Right atrium auricular region (tissue), 2 donors: ENCODE measurements at regions not wholly inside any gene's neighbourhood (a gene's known extent, or its start where the extent isn't known, plus 50 kb on each side); places are given as distances from the start of the nearest gene placed in this dataset.

Experiments used
- DNase-seq: peaks from one replicate; pipeline ENCODE4 v3.0.0-alpha.2; 2019; ENCODE audit warnings: low spot score
- H3K27ac ChIP-seq, 2 donors: fragments of 200-600 bp; sonication (generic); 1 replicate in 1 of 2; 2 replicates in 1 of 2; pipeline ENCODE4 v1.5.1; 2016 to 2019
- H3K27me3 ChIP-seq, 2 donors: fragments of 200-600 bp; sonication (generic); one replicate each; pipeline versions ENCODE4 v1.5.1 to v1.6.0; 2017 to 2019
- H3K36me3 ChIP-seq: fragments of 200-600 bp; sonication (generic); one replicate; pipeline ENCODE4 v1.5.1; 2016
- H3K4me1 ChIP-seq, 2 donors: fragments of 200-600 bp; sonication (generic); one replicate each; pipeline versions ENCODE4 v1.5.1 to v1.6.0; 2017 to 2019
- H3K4me3 ChIP-seq, 2 donors: fragments of 200-600 bp; sonication (generic); 1 replicate in 1 of 2; 2 replicates in 1 of 2; pipeline ENCODE4 v1.5.1; 2017 to 2019; ENCODE audit warnings: mild to moderate bottlenecking in 1 of 2, moderate library complexity in 1 of 2
- H3K9me3 ChIP-seq, 2 donors: fragments of 200-600 bp; sonication (generic); one replicate each; pipeline ENCODE4 v1.5.1; 2019
- TF ChIP-seq, protein P1 (sequence below), 2 donors: fragments of 200-600 bp; sonication (generic); IDR thresholded peaks; one replicate each; pipeline ENCODE4 v1.5.1; 2019; ENCODE audit warnings: antibody characterized with exemption in 2 of 2

DNA sequence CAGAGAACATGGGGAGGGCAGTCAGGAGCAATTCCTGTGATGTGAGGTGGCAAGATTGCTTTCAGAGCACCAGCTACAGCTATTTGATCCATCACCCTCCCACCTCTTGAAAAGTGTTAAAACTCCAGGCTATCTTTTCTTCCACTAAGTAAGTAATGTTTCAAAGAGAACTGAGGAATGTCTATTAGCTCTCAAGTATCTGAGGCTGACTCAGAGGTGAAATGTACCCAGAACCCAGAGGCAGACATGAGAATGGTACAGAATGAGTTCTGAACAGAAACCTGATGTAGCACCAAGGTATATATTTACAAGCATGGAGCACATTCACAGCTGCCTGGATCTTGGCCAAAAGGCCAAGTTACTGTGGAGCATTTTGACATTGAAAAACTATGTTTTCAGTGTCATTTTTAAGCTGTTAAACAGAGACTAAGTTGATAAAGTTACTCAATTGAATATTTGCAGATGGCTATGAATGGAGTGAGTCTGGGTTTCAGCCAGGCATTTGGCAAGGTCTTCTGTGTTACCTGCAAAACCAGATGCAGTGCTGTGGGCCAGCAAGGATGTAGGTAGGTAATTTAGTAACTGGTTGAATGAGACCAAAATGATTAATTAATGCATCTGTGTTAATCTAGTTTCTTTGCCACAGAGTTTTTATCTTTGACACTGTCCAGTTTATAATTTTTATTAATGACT is 227.7 kb upstream of the CD96 start:
- H3K4me1 ChIP-seq: no peaks in the 10 kb centered on the region
- no peaks in the 10 kb centered on the region for H3K27me3 ChIP-seq
- no peak overlapping the region for H3K4me3 ChIP-seq
- no peaks in the 10 kb centered on the region for H3K36me3 ChIP-seq
- no peak for DNase-seq
- no peaks in the 10 kb centered on the region for H3K9me3 ChIP-seq
- H3K27ac ChIP-seq: no peak overlapping the region
- TF ChIP-seq, protein P1, sequence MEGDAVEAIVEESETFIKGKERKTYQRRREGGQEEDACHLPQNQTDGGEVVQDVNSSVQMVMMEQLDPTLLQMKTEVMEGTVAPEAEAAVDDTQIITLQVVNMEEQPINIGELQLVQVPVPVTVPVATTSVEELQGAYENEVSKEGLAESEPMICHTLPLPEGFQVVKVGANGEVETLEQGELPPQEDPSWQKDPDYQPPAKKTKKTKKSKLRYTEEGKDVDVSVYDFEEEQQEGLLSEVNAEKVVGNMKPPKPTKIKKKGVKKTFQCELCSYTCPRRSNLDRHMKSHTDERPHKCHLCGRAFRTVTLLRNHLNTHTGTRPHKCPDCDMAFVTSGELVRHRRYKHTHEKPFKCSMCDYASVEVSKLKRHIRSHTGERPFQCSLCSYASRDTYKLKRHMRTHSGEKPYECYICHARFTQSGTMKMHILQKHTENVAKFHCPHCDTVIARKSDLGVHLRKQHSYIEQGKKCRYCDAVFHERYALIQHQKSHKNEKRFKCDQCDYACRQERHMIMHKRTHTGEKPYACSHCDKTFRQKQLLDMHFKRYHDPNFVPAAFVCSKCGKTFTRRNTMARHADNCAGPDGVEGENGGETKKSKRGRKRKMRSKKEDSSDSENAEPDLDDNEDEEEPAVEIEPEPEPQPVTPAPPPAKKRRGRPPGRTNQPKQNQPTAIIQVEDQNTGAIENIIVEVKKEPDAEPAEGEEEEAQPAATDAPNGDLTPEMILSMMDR (IDR thresholded peaks at IDR 0.05): no peak

DNA sequence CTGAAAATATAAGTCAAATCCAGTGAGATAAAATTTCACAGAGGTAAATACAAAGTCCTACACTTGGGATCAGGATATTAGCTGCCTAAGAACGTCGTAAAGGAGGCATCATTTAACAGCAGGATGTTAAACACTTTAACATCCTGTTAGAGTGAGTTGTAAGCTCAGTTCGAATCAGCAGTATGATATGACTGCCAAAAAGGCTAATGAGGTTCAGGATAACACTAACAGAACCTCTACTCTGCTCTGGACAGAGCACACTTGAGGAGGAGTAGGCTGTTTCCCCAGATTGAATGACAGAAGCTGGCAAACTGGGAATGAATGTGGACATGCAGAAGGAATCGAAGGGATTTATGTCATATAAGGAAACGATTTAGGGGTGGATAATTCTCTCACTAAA is 227.1 kb upstream of the CD96 start:
- Histone ChIP-seq H3K4me1 (no peaks in the 10 kb centered on the region), H3K27ac (no peak overlapping the region), H3K36me3 (no peaks in the 10 kb centered on the region), H3K27me3 (no peaks in the 10 kb centered on the region), H3K9me3 (no peaks in the 10 kb centered on the region), H3K4me3 (no peak overlapping the region)
- TF ChIP-seq, protein P1 (IDR thresholded peaks at IDR 0.05): no peak
- DNase-seq: no peak

DNA sequence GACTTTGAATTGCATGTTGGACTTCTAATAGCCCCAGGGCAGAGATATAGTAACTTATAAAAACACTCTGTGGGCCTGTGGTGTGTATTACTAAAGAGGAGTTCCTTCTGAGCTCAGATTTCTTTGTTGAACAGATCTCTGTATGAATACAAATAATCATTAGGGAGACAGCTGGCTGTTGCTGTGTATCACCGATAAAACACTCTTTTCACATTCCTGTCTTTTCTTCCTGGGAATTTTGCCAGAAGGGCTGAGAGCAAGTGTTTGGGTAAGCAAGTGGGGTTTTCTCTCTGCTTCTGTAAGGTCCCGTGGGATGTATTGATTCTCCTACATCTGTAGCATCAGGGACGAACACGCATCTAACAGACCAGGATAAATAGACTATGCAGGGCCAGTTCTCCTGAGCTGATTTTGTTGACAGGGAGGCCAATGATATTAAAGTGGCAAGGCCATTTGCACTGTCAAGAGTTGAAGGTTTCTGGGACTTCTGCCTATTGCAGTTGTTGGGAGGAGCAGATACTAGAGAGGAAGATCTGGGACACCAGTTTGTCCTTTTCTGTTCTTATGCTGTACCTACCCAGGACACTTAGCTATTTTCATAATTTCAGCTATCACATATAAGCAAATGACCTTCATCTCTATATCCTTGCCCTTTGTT is 225.9 kb upstream of the CD96 start:
- TF ChIP-seq, protein P1 (IDR thresholded peaks at IDR 0.05): no peak
- no peak overlapping the region for H3K4me3 ChIP-seq
- H3K9me3 ChIP-seq: no peaks in the 10 kb centered on the region
- no peak overlapping the region for H3K27ac ChIP-seq
- H3K27me3 ChIP-seq: no peaks in the 10 kb centered on the region
- no peak for DNase-seq
- H3K36me3 ChIP-seq: no peaks in the 10 kb centered on the region
- no peaks in the 10 kb centered on the region for H3K4me1 ChIP-seq

DNA sequence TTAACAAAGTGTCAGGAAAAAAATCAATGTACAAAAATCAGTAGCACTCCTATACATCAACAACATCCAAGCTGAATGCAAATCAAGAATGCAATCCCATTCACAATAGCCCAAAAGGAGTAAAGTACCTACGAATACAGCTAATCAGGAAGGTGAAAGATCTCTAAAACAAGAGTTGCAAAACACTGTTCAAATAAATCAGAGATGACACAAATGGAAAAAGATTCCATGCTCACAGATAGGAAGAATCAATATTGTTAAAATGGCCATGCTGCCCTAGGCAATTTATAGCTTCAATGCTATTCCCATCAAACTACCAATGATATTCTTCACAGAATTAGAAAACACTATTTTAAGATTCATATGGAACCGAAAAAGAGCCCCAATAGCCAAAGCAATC is 223.7 kb upstream of the CD96 start:
- Histone ChIP-seq H3K4me3 (no peak overlapping the region), H3K36me3 (no peaks in the 10 kb centered on the region), H3K27ac (no peak overlapping the region), H3K9me3 (no peaks in the 10 kb centered on the region), H3K4me1 (no peaks in the 10 kb centered on the region), H3K27me3 (no peaks in the 10 kb centered on the region)
- TF ChIP-seq, protein P1 (IDR thresholded peaks at IDR 0.05): no peak
- no peak for DNase-seq

DNA sequence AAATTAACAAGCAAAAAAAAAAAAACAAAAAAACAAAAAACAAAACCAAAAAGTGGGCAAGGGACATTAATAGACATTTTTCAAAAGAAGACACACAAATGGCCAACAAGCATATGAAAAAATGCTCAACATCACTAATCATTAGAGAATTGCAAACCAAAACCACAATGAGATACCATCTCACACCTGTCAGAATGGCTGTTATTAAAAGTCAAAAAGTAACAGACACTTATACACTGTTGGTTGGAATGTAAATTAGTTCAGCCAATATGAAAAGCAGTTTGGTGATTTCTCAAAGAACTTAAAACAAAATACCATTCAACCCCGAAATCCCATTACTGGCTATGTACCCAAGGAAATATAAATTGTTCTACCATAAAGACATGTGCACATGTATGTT is 222.4 kb upstream of the CD96 start:
- Histone ChIP-seq H3K27me3 (no peaks in the 10 kb centered on the region), H3K4me1 (no peaks in the 10 kb centered on the region), H3K9me3 (no peaks in the 10 kb centered on the region), H3K36me3 (no peaks in the 10 kb centered on the region), H3K27ac (no peak overlapping the region), H3K4me3 (no peak overlapping the region)
- TF ChIP-seq, protein P1 (IDR thresholded peaks at IDR 0.05): no peak
- DNase-seq: no peak
